ENCODE measurements at regions not wholly inside any gene's neighbourhood (a gene's known extent, or its start where the extent isn't known, plus 50 kb on each side); places are given as distances from the start of the nearest gene placed in this dataset.

GRCh38 chr4:148522995-148523394, 80.8 kb upstream of the NR3C2 start:
- FAIRE-seq: no peak

GRCh38 chr4:148515248-148515647, 73.0 kb upstream of the NR3C2 start:
- no peak for FAIRE-seq

GRCh38 chr4:148514581-148514980, 72.4 kb upstream of the NR3C2 start:
- FAIRE-seq: no peak

- FAIRE-seq: no peak
Observed at GRCh38 chr4:148514041-148514440, 71.8 kb upstream of the NR3C2 start.

- FAIRE-seq: no peak
Observed at GRCh38 chr4:148510211-148510610, 68.0 kb upstream of the NR3C2 start.

GRCh38 chr4:148503681-148504080, 61.5 kb upstream of the NR3C2 start:
- FAIRE-seq: no peak

GRCh38 chr4:148497258-148497657, 55.0 kb upstream of the NR3C2 start:
- FAIRE-seq: no peak

- no peak for FAIRE-seq
Observed at GRCh38 chr4:148495463-148495862, 53.2 kb upstream of the NR3C2 start.
